H1 (cell line): ENCODE measurements at regions not wholly inside any gene's neighbourhood (a gene's known extent, or its start where the extent isn't known, plus 50 kb on each side); places are given as distances from the start of the nearest gene placed in this dataset.

ENCODE experiments used
- CTCF ChIA-PET: fragments of 300-600 bp; sonication (Branson Sonifier 250); formaldehyde crosslinking; loops from one replicate; lab custom pipeline; 2021; ENCODE audit not compliant: partially characterized antibody; lab: Charles Lee
- POLR2A ChIA-PET: fragments of 300-600 bp; sonication (Branson Sonifier 250); formaldehyde crosslinking; loops from one replicate; lab custom pipeline; 2021; ENCODE audit warnings: inconsistent platforms; ENCODE audit not compliant: partially characterized antibody; lab: Charles Lee
- DNase-seq, 2 experiments: peaks; one replicate each; pipeline versions ENCODE4 v3.0.0 to v3.0.0-alpha.2; 2010 to 2022; ENCODE audit warnings: low spot score in 2 of 2, low read depth in 1 of 2, mixed read lengths in 1 of 2
- FAIRE-seq: peaks from 2 replicates; lab custom pipeline; 2011; peaks lifted over from hg19 to GRCh38; lab: Jason Lieb, UNC
- H2AFZ ChIP-seq: 2 replicates; pipeline ENCODE4 v1.8.1; 2012; ENCODE audit warnings: low read length, inconsistent platforms
- H2AK5ac ChIP-seq: 2 replicates; pipeline ENCODE4 v1.6.1; 2013; ENCODE audit warnings: low read depth, low read length
- H2BK120ac ChIP-seq: replicated peaks from 2 replicates; pipeline ENCODE3; 2013; ENCODE audit warnings: low read depth, low read length, inconsistent platforms
- H2BK12ac ChIP-seq: 2 replicates; pipeline ENCODE4 v1.6.1; 2013; ENCODE audit warnings: low read depth, low read length
- H2BK15ac ChIP-seq: 2 replicates; pipeline ENCODE4 v1.6.1; 2013; ENCODE audit warnings: low read length
- H2BK20ac ChIP-seq: 2 replicates; pipeline ENCODE4 v1.6.1; 2013; ENCODE audit warnings: low read length
- H2BK5ac ChIP-seq: 2 replicates; pipeline ENCODE4 v1.6.1; 2013; ENCODE audit warnings: low read depth, low read length
- H3K14ac ChIP-seq: 2 replicates; pipeline ENCODE4 v1.6.1; 2013; ENCODE audit warnings: inconsistent platforms; ENCODE audit not compliant: insufficient read length
- H3K18ac ChIP-seq: 2 replicates; pipeline ENCODE4 v1.6.1; 2013; ENCODE audit warnings: low read length; ENCODE audit errors: extremely low read depth
- H3K23ac ChIP-seq: 2 replicates; pipeline ENCODE4 v1.6.1; 2013; ENCODE audit warnings: inconsistent platforms; ENCODE audit not compliant: insufficient read length
- H3K23me2 ChIP-seq: 2 replicates; pipeline ENCODE4 v1.6.1; 2013; ENCODE audit warnings: low read depth, low read length
- H3K27ac ChIP-seq: 2 replicates; pipeline ENCODE4 v1.6.1; 2011; ENCODE audit warnings: low read depth, low read length, inconsistent platforms
- H3K27me3 ChIP-seq, 4 experiments: replicated peaks in 1 of 4; 1 replicate in 1 of 4; 2 replicates in 3 of 4; pipeline versions ENCODE4 v1.6.1 to v1.8.1; 2011 to 2013; ENCODE audit warnings: low read length in 3 of 4, mild to moderate bottlenecking in 3 of 4, inconsistent platforms in 2 of 4, mixed read lengths in 2 of 4, moderate library complexity in 1 of 4; ENCODE audit not compliant: control insufficient read depth in 3 of 4, insufficient read depth in 3 of 4; ENCODE audit errors: extremely low read depth in 1 of 4
- H3K36me3 ChIP-seq, 4 experiments: 2 replicates each; pipeline versions ENCODE4 v1.6.1 to v1.8.1; 2011 to 2013; ENCODE audit warnings: mild to moderate bottlenecking in 4 of 4, low read length in 3 of 4, moderate library complexity in 2 of 4, control low read depth in 1 of 4, inconsistent platforms in 1 of 4; ENCODE audit not compliant: insufficient read depth in 4 of 4, control insufficient read depth in 2 of 4
- H3K4ac ChIP-seq: replicated peaks from 2 replicates; pipeline ENCODE3; 2013; ENCODE audit warnings: low read length, low read depth, mixed read lengths, inconsistent platforms; ENCODE audit not compliant: insufficient read length
- H3K4me1 ChIP-seq, 4 experiments: replicated peaks in 1 of 4; 1 replicate in 1 of 4; 2 replicates in 3 of 4; pipeline versions ENCODE4 v1.6.1 to v1.8.1; 2011 to 2013; ENCODE audit warnings: low read length in 3 of 4, inconsistent platforms in 2 of 4, mixed read lengths in 1 of 4; ENCODE audit not compliant: insufficient read depth in 4 of 4, control insufficient read depth in 3 of 4
- H3K4me2 ChIP-seq, 2 experiments: 2 replicates each; pipeline versions ENCODE4 v1.6.1 to v1.8.1; 2011 to 2013; ENCODE audit warnings: low read depth in 2 of 2, low read length in 2 of 2, control low read depth in 1 of 2, inconsistent platforms in 1 of 2, mild to moderate bottlenecking in 1 of 2; ENCODE audit not compliant: insufficient read depth in 1 of 2
- H3K4me3 ChIP-seq, 4 experiments: fragments of 200-600, 300-600 bp in 1 of 4; sonication (generic), shearing (Covaris generic), sonication (Bioruptor Twin) in 1 of 4; 2 replicates each; pipeline versions ENCODE4 v1.5.1 to v1.8.1; 2011 to 2016; ENCODE audit warnings: low read length in 4 of 4, low read depth in 3 of 4, control low read depth in 2 of 4, inconsistent platforms in 2 of 4, mild to moderate bottlenecking in 2 of 4, mixed read lengths in 1 of 4, moderate library complexity in 1 of 4; ENCODE audit not compliant: insufficient read depth in 2 of 4; ENCODE audit errors: extremely low read depth in 1 of 4
- H3K56ac ChIP-seq: replicated peaks from 2 replicates; pipeline ENCODE3; 2013; ENCODE audit warnings: low read depth, mild to moderate bottlenecking, mixed read lengths, low read length, inconsistent platforms; ENCODE audit not compliant: insufficient read length
- H3K79me1 ChIP-seq: 2 replicates; pipeline ENCODE4 v1.6.1; 2013; ENCODE audit warnings: low read depth, low read length, control low read depth
- H3K79me2 ChIP-seq, 2 experiments: 2 replicates each; pipeline versions ENCODE4 v1.6.1 to v1.8.1; 2012 to 2013; ENCODE audit warnings: low read length in 2 of 2, mild to moderate bottlenecking in 2 of 2, inconsistent platforms in 1 of 2; ENCODE audit not compliant: insufficient read depth in 2 of 2, control insufficient read depth in 1 of 2
- H3K9ac ChIP-seq, 4 experiments: replicated peaks in 1 of 4; 1 replicate in 1 of 4; 2 replicates in 3 of 4; pipeline versions ENCODE4 v1.6.1 to v1.8.1; 2011 to 2013; ENCODE audit warnings: low read depth in 3 of 4, low read length in 3 of 4, control low read depth in 2 of 4, mild to moderate bottlenecking in 2 of 4, moderate library complexity in 2 of 4, inconsistent platforms in 1 of 4; ENCODE audit errors: extremely low read depth in 1 of 4
- H3K9me3 ChIP-seq, 2 experiments: 2 replicates each; pipeline versions ENCODE4 v1.6.1 to v1.8.1; 2012 to 2013; ENCODE audit warnings: mild to moderate bottlenecking in 2 of 2, moderate library complexity in 2 of 2, control low read depth in 1 of 2, inconsistent platforms in 1 of 2, low read depth in 1 of 2, low read length in 1 of 2, mixed read lengths in 1 of 2; ENCODE audit not compliant: insufficient read depth in 2 of 2
- H4K20me1 ChIP-seq, 2 experiments: replicated peaks in 1 of 2; 2 replicates each; pipeline versions ENCODE3 to v1.8.1; 2011 to 2013; ENCODE audit warnings: inconsistent platforms in 2 of 2, low read length in 2 of 2, mild to moderate bottlenecking in 1 of 2; ENCODE audit not compliant: insufficient read depth in 2 of 2, control insufficient read depth in 1 of 2
- H4K5ac ChIP-seq: 2 replicates; pipeline ENCODE4 v1.6.1; 2013; ENCODE audit warnings: low read length, low read depth, mixed read lengths, inconsistent platforms; ENCODE audit not compliant: insufficient read length
- H4K8ac ChIP-seq: 2 replicates; pipeline ENCODE4 v1.8.0; 2013; ENCODE audit warnings: mild to moderate bottlenecking, moderate library complexity, low read length, inconsistent platforms; ENCODE audit not compliant: insufficient read depth; ENCODE audit errors: extremely low read depth
- H4K91ac ChIP-seq: replicated peaks from 2 replicates; pipeline ENCODE3; 2013; ENCODE audit warnings: low read length, mixed read lengths, inconsistent platforms; ENCODE audit not compliant: insufficient read length
- GABPA ChIP-seq: IDR thresholded peaks from 2 replicates; pipeline ENCODE4 v1.6.1; 2011; ENCODE audit warnings: mild to moderate bottlenecking, low read length, moderate library complexity, borderline replicate concordance; ENCODE audit not compliant: insufficient read depth
- GTF2F1 ChIP-seq: IDR thresholded peaks from 2 replicates; pipeline ENCODE4 v1.6.1; 2012; ENCODE audit warnings: low read depth, low read length, improper control_type of control experiment, borderline replicate concordance
- HDAC6 ChIP-seq: IDR thresholded peaks from one replicate; pipeline ENCODE4 v1.7.1; 2012; ENCODE audit warnings: low read depth, mild to moderate bottlenecking, inconsistent platforms, low read length, moderate library complexity
- PHF8 ChIP-seq: fragments of 200-600 bp; sonication (generic); conservative IDR thresholded peaks from 2 replicates; pipeline ENCODE4 v1.7.1; 2012; ENCODE audit warnings: low read depth, mild to moderate bottlenecking, inconsistent platforms, low read length, moderate library complexity
- WGBS, 2 experiments: shearing (Covaris generic) in 1 of 2; methylation state at CpG; one replicate each; pipeline versions ENCODE4 v1.1.6 to v1.1.7; 2013 to 2015; ENCODE audit warnings: low lambda C conversion rate in 2 of 2, mixed read lengths in 2 of 2, inconsistent platforms in 1 of 2, low coverage in 1 of 2, missing lambda C conversion rate in 1 of 2; ENCODE audit not compliant: insufficient replicate concordance in 2 of 2, insufficient coverage in 1 of 2, insufficient read length in 1 of 2; ENCODE audit errors: extremely low coverage in 1 of 2, missing lambda C conversion rate in 1 of 2; 5-methylcytosine and 5-hydroxymethylcytosine counted together

DNA sequence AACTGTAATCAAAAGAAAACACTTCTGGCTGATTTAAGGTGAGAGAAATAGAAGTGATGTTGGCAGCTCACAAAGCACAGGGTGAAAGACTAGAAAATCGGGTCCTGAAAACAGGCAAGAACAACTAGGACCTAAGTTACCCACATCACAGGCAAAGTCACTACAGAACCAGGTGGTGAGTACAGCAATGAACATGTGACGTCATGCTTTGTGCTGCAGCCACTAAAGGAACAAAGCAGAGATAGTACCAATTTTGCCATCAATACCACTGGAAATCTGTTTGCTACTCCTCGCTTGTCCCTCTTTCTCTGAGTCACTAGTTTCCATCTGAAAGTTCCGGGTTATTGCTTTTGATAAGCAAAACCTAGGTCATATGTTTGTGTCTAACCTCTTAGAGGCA, 326.7 kb downstream of the GABRB2 start:
- TF ChIP-seq HDAC6 (no peak), PHF8 (no peak), GABPA (no peak), GTF2F1 (no peak)
- H2AK5ac ChIP-seq = no peak overlapping the region
- H3K18ac ChIP-seq = no peak overlapping the region
- no peaks in the 10 kb centered on the region for H3K36me3 ChIP-seq
- 94% methylated on average over 4 of the region's 4 CpGs; no CpG with 5 or more reads in 1 of the 2 experiments for WGBS, 2 experiments
- no peak overlapping the region for H4K5ac ChIP-seq
- H3K4me1 ChIP-seq = no peaks in the 10 kb centered on the region
- H3K27ac ChIP-seq = no peak overlapping the region
- DNase-seq (no peak), FAIRE-seq (no peak)
- H4K8ac ChIP-seq = no peak overlapping the region
- H4K20me1 ChIP-seq = no peaks in the 10 kb centered on the region
- H3K23me2 ChIP-seq = no peaks in the 10 kb centered on the region; the same call in 1 of the 2 replicates
- H3K4me2 ChIP-seq = no peak overlapping the region
- H3K79me1 ChIP-seq = no peaks in the 10 kb centered on the region
- H4K91ac ChIP-seq = no peak overlapping the region
- 0 out of 2 replicates have a peak overlapping the region, but pooled peaks have one; percentile 74 for H2AFZ ChIP-seq
- ChIA-PET POLR2A (no interaction called here), CTCF (no interaction called here)
- H3K14ac ChIP-seq = no peak overlapping the region
- peak overlapping the region in 2 of 4 experiments; percentile 25 to 42; a peak in 1 of 7 replicates for H3K9ac ChIP-seq
- H3K4me3 ChIP-seq = no peak overlapping the region
- no peaks in the 10 kb centered on the region for H3K9me3 ChIP-seq
- no peak overlapping the region for H2BK5ac ChIP-seq
- H3K23ac ChIP-seq = no peak overlapping the region
- no peak overlapping the region for H3K56ac ChIP-seq
- H2BK15ac ChIP-seq = no peak overlapping the region
- H3K27me3 ChIP-seq = no peaks in the 10 kb centered on the region
- H3K4ac ChIP-seq = no peak overlapping the region
- no peak overlapping the region for H2BK12ac ChIP-seq
- H3K79me2 ChIP-seq = no peaks in the 10 kb centered on the region
- no peak overlapping the region for H2BK120ac ChIP-seq
- H2BK20ac ChIP-seq = no peak overlapping the region
